K562 (cell line): ENCODE measurements at regions not wholly inside any gene's neighbourhood (a gene's known extent, or its start where the extent isn't known, plus 50 kb on each side); places are given as distances from the start of the nearest gene placed in this dataset.
A peak's percentile ranks its signal among the peaks of the same experiment; 100 is the strongest.

Experiments used
- CAMTA2 ChIP-seq: fragments of 250-450 bp; sonication (Bioruptor Pico); conservative IDR thresholded peaks from 2 replicates; pipeline ENCODE4 v1.5.1; 2022
- GABPA ChIP-seq: fragments of 200-800 bp; sonication (Bioruptor generic); conservative IDR thresholded peaks from 2 replicates; pipeline ENCODE4 v1.6.1; 2016; ENCODE audit warnings: low read depth, missing genetic modification characterization, missing compliant biosample characterization
- LARP7 ChIP-seq: fragments of 450-650 bp; IDR thresholded peaks from 2 replicates; pipeline ENCODE4 v1.6.1; 2016
- USF1 ChIP-seq: sonication (generic); formaldehyde crosslinking; IDR thresholded peaks from 2 replicates; pipeline ENCODE4 v1.9.0; 2022; ENCODE audit warnings: mild to moderate bottlenecking, missing genetic modification reagents
- ZNF398 ChIP-seq: fragments of 250-450 bp; sonication (Bioruptor Pico); IDR thresholded peaks from 2 replicates; pipeline ENCODE4 v1.8.0; 2021; ENCODE audit warnings: moderate library complexity, mild to moderate bottlenecking, inconsistent platforms
- TF ChIP-seq, protein P1 (sequence below): sonication (generic); formaldehyde crosslinking; IDR thresholded peaks from 2 replicates; pipeline ENCODE4 v1.8.0; 2022; ENCODE audit warnings: mild to moderate bottlenecking, missing genetic modification reagents
- TF ChIP-seq, protein P2 (sequence below): sonication (generic); formaldehyde crosslinking; IDR thresholded peaks from 2 replicates; pipeline ENCODE4 v1.5.0; 2020; ENCODE audit warnings: missing genetic modification reagents
- TF ChIP-seq, protein P3 (sequence below): sonication (generic); formaldehyde crosslinking; IDR thresholded peaks from 2 replicates; pipeline ENCODE4 v1.8.1; 2022; ENCODE audit warnings: missing genetic modification reagents

DNA sequence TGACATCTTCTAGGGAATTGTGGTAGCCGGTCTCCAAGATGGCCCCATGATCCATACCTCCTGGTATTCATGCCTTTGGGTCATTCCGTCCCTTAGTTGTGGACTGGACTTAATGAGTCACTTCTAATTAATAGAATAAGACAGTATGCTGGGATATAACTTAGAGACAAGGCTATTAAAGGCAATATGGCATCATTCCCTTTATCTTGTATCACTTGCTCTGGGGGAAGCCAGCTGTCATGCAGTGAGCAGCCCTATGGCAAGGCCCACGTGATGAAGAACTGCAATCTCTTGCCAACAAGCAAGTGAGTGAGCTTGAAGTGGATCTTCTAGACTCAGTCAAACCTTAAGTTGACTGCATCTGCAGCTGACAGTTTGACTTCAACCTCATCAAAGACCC lies 97.8 kb upstream of the MED13 start (continued):
- TF ChIP-seq USF1 (CRISPR knock-in tag): peak; percentile 42
- no peak for TF ChIP-seq LARP7
- TF ChIP-seq ZNF398 (CRISPR knock-in tag): no peak
- TF ChIP-seq, protein P1, sequence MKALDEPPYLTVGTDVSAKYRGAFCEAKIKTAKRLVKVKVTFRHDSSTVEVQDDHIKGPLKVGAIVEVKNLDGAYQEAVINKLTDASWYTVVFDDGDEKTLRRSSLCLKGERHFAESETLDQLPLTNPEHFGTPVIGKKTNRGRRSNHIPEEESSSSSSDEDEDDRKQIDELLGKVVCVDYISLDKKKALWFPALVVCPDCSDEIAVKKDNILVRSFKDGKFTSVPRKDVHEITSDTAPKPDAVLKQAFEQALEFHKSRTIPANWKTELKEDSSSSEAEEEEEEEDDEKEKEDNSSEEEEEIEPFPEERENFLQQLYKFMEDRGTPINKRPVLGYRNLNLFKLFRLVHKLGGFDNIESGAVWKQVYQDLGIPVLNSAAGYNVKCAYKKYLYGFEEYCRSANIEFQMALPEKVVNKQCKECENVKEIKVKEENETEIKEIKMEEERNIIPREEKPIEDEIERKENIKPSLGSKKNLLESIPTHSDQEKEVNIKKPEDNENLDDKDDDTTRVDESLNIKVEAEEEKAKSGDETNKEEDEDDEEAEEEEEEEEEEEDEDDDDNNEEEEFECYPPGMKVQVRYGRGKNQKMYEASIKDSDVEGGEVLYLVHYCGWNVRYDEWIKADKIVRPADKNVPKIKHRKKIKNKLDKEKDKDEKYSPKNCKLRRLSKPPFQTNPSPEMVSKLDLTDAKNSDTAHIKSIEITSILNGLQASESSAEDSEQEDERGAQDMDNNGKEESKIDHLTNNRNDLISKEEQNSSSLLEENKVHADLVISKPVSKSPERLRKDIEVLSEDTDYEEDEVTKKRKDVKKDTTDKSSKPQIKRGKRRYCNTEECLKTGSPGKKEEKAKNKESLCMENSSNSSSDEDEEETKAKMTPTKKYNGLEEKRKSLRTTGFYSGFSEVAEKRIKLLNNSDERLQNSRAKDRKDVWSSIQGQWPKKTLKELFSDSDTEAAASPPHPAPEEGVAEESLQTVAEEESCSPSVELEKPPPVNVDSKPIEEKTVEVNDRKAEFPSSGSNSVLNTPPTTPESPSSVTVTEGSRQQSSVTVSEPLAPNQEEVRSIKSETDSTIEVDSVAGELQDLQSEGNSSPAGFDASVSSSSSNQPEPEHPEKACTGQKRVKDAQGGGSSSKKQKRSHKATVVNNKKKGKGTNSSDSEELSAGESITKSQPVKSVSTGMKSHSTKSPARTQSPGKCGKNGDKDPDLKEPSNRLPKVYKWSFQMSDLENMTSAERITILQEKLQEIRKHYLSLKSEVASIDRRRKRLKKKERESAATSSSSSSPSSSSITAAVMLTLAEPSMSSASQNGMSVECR: no peak
- TF ChIP-seq, protein P2, sequence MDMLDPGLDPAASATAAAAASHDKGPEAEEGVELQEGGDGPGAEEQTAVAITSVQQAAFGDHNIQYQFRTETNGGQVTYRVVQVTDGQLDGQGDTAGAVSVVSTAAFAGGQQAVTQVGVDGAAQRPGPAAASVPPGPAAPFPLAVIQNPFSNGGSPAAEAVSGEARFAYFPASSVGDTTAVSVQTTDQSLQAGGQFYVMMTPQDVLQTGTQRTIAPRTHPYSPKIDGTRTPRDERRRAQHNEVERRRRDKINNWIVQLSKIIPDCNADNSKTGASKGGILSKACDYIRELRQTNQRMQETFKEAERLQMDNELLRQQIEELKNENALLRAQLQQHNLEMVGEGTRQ (CRISPR knock-in tag): peak; percentile 48
- no peak for TF ChIP-seq CAMTA2 (CRISPR knock-in tag)
- TF ChIP-seq, protein P3, sequence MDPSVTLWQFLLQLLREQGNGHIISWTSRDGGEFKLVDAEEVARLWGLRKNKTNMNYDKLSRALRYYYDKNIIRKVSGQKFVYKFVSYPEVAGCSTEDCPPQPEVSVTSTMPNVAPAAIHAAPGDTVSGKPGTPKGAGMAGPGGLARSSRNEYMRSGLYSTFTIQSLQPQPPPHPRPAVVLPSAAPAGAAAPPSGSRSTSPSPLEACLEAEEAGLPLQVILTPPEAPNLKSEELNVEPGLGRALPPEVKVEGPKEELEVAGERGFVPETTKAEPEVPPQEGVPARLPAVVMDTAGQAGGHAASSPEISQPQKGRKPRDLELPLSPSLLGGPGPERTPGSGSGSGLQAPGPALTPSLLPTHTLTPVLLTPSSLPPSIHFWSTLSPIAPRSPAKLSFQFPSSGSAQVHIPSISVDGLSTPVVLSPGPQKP (CRISPR knock-in tag): no peak
- TF ChIP-seq GABPA (tag): no peak
